GM23248 (cell line): ENCODE measurements at regions not wholly inside any gene's neighbourhood (a gene's known extent, or its start where the extent isn't known, plus 50 kb on each side); places are given as distances from the start of the nearest gene placed in this dataset.

Experiments used
- DNase-seq: peaks from one replicate; pipeline ENCODE4 v3.0.0-alpha.2; 2015
- H2AFZ ChIP-seq: fragments of 200-600 bp; sonication (generic); 2 replicates; pipeline ENCODE4 v1.6.1; 2016; ENCODE audit warnings: antibody characterized with exemption
- H3F3A ChIP-seq: fragments of 200-600 bp; sonication (generic); 2 replicates; pipeline ENCODE4 v1.6.1; 2016; ENCODE audit warnings: mild to moderate bottlenecking, antibody characterized with exemption, mixed run types; ENCODE audit not compliant: insufficient read depth
- H3K27ac ChIP-seq: fragments of 200-600 bp; sonication (generic); 2 replicates; pipeline ENCODE4 v1.5.1; 2016; ENCODE audit warnings: mild to moderate bottlenecking
- H3K27me3 ChIP-seq: fragments of 200-600 bp; sonication (generic); replicated peaks from 2 replicates; pipeline ENCODE4 v1.6.1; 2016; ENCODE audit warnings: mild to moderate bottlenecking; ENCODE audit not compliant: insufficient read depth
- H3K36me3 ChIP-seq: fragments of 200-600 bp; sonication (generic); 2 replicates; pipeline ENCODE4 v1.6.1; 2016; ENCODE audit warnings: low read depth, mild to moderate bottlenecking
- H3K4me1 ChIP-seq: fragments of 200-600 bp; sonication (generic); 2 replicates; pipeline ENCODE4 v1.6.1; 2016; ENCODE audit warnings: mild to moderate bottlenecking; ENCODE audit not compliant: insufficient read depth
- H3K4me2 ChIP-seq: fragments of 200-600 bp; sonication (generic); one replicate; pipeline ENCODE4 v1.6.1; 2016; ENCODE audit warnings: mild to moderate bottlenecking; ENCODE audit not compliant: unreplicated experiment
- H3K4me3 ChIP-seq: fragments of 200-600 bp; sonication (generic); 2 replicates; pipeline ENCODE4 v1.5.1; 2016; ENCODE audit warnings: mild to moderate bottlenecking
- H3K79me2 ChIP-seq: fragments of 200-600 bp; sonication (generic); 2 replicates; pipeline ENCODE4 v1.6.1; 2016; ENCODE audit warnings: mild to moderate bottlenecking; ENCODE audit not compliant: insufficient read depth
- H3K9ac ChIP-seq: fragments of 200-600 bp; sonication (generic); 2 replicates; pipeline ENCODE4 v1.6.1; 2016; ENCODE audit warnings: mild to moderate bottlenecking
- H3K9me2 ChIP-seq: fragments of 200-600 bp; sonication (generic); 2 replicates; pipeline ENCODE4 v1.6.1; 2016; ENCODE audit warnings: mixed run types, mild to moderate bottlenecking, moderate library complexity; ENCODE audit not compliant: insufficient read depth
- H3K9me3 ChIP-seq: fragments of 200-600 bp; sonication (generic); one replicate; pipeline ENCODE4 v1.6.1; 2017; ENCODE audit warnings: low read depth
- H4K20me1 ChIP-seq: fragments of 200-600 bp; sonication (generic); 2 replicates; pipeline ENCODE4 v1.6.0; 2016; ENCODE audit not compliant: insufficient read depth
- EZH2 ChIP-seq: fragments of 200-600 bp; sonication (generic); IDR thresholded peaks from 2 replicates; pipeline ENCODE4 v1.6.1; 2018; ENCODE audit warnings: antibody characterized with exemption, mild to moderate bottlenecking; ENCODE audit not compliant: insufficient read depth, poor library complexity, severe bottlenecking
- EZH2phosphoT487 ChIP-seq: fragments of 200-600 bp; sonication (generic); IDR thresholded peaks from 2 replicates; pipeline ENCODE4 v1.6.1; 2018; ENCODE audit warnings: antibody characterized with exemption, moderate library complexity, mild to moderate bottlenecking, low read depth; ENCODE audit not compliant: insufficient read depth
- WGBS, 2 experiments: methylation state at CpG; one replicate each; pipeline ENCODE4 v1.1.6; 2015 to 2017; ENCODE audit warnings: low lambda C conversion rate in 2 of 2, low coverage in 1 of 2; ENCODE audit errors: missing lambda C conversion rate in 2 of 2; 5-methylcytosine and 5-hydroxymethylcytosine counted together
- in situ Hi-C: fragments of 300-500 bp; cut with MboI; formaldehyde crosslinking; loops from 2 replicates; pipeline ENCODE4 v1.15.0; 2020

DNA sequence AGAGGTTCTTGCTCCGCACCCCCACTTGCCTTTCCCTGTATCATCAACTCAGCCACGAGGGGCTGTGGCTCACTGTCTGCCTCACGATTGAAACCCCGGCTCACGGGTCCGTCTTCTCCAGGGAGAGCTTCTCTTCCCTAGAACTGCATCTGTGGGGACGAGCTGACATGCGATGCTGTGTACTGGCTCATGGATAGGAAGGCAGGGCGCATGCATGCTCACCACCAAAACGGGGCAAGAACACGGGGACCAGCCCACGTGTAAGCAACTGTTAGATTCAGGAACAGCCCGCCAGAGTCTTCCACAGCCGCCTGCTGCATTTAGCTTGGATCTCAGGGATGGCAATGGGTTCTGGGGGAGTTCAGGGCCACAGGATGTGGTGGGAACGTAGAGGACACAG is 275.9 kb upstream of the CDH4 start:
- no peak overlapping the region for H2AFZ ChIP-seq
- H3K4me1 ChIP-seq, result no peaks in the 10 kb centered on the region
- H3K4me3 ChIP-seq, result no peak overlapping the region
- no peaks in the 10 kb centered on the region for H3K36me3 ChIP-seq
- no peaks in the 10 kb centered on the region for H3F3A ChIP-seq
- no peaks in the 10 kb centered on the region for H4K20me1 ChIP-seq
- DNase-seq, result no peak
- no peaks in the 10 kb centered on the region for H3K27me3 ChIP-seq
- 35 to 37% methylated on average over 15 of the region's 15 CpGs for WGBS, 2 experiments
- no peak overlapping the region for H3K9ac ChIP-seq
- no peak for TF ChIP-seq EZH2phosphoT487
- H3K4me2 ChIP-seq, result no peak overlapping the region
- no peaks in the 10 kb centered on the region for H3K9me2 ChIP-seq
- H3K27ac ChIP-seq, result no peak overlapping the region
- in situ Hi-C loops, result no loop called here
- no peaks in the 10 kb centered on the region for H3K79me2 ChIP-seq
- no peaks in the 10 kb centered on the region for H3K9me3 ChIP-seq

GRCh38 chr20:60976913-60977312 is 275.1 kb upstream of the CDH4 start:
- in situ Hi-C loops, result no loop called here
- Histone ChIP-seq H3K4me1 (no peaks in the 10 kb centered on the region), H3K79me2 (no peaks in the 10 kb centered on the region), H2AFZ (no peak overlapping the region), H3F3A (no peaks in the 10 kb centered on the region), H3K27ac (no peak overlapping the region), H3K9ac (no peak overlapping the region), H3K4me3 (no peak overlapping the region), H3K4me2 (no peak overlapping the region), H3K27me3 (no peaks in the 10 kb centered on the region), H3K9me2 (no peaks in the 10 kb centered on the region), H4K20me1 (no peaks in the 10 kb centered on the region), H3K36me3 (no peaks in the 10 kb centered on the region), H3K9me3 (no peaks in the 10 kb centered on the region)
- DNase-seq, result no peak
- 1 to 18% methylated on average over 4 of the region's 4 CpGs for WGBS, 2 experiments
- TF ChIP-seq EZH2, result no peak
- no peak for TF ChIP-seq EZH2phosphoT487

DNA sequence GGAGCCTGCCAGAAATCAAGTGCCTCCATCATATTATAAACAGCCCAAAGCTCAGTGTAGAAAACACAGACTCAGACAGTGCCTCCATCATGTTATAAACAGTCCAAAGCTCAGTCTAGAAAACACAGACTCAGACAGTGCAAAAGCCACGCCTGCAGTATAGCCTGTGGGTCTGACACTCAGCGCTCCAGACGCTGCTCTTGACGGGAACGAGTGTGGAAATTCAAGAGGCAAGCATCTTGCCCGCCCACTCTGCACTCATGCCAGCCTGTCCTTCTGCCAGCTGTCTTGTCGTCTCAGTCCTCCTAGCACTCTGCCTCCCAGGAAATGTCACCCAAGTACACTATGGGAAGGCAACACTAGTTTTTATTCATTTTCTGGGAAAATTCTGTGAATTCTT is 274.2 kb upstream of the CDH4 start:
- no peaks in the 10 kb centered on the region for H3K4me1 ChIP-seq
- DNase-seq, result no peak
- H3K4me2 ChIP-seq, result no peak overlapping the region
- no peaks in the 10 kb centered on the region for H3K36me3 ChIP-seq
- H3K27ac ChIP-seq, result no peak overlapping the region
- H3K9me2 ChIP-seq, result no peaks in the 10 kb centered on the region
- H2AFZ ChIP-seq, result no peak overlapping the region
- TF ChIP-seq EZH2 (no peak), EZH2phosphoT487 (no peak)
- no peak overlapping the region for H3K9ac ChIP-seq
- no peaks in the 10 kb centered on the region for H3K27me3 ChIP-seq
- no peaks in the 10 kb centered on the region for H3F3A ChIP-seq
- 4% methylated on average over 7 of the region's 7 CpGs for WGBS, 2 experiments
- in situ Hi-C loops, result no loop called here
- H3K4me3 ChIP-seq, result no peak overlapping the region
- H4K20me1 ChIP-seq, result no peaks in the 10 kb centered on the region
- H3K9me3 ChIP-seq, result no peaks in the 10 kb centered on the region
- H3K79me2 ChIP-seq, result no peaks in the 10 kb centered on the region

DNA sequence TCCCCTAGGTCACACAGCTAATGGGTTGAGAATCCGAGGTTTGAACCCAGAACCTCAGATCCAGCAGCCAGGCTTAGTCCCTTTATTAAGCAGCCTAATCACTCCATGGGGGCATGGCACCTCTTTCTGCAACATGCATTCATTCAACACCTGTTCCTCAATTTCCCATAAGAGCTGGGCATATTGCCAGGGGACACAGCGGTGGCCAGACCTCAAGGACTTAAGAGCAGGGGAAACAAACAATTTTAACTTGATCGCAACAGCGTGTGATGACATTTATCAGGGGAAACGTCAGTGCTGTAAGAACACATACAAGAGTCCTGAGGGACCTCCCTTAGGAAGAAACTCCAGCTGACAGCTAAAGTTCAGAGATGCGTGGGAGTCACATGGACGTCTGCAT is 267.4 kb upstream of the CDH4 start:
- in situ Hi-C loops, result no loop called here
- TF ChIP-seq EZH2phosphoT487 (no peak), EZH2 (no peak)
- H3K27ac ChIP-seq, result no peak overlapping the region
- no peak overlapping the region for H3K4me2 ChIP-seq
- no peaks in the 10 kb centered on the region for H3K27me3 ChIP-seq
- H3F3A ChIP-seq, result no peaks in the 10 kb centered on the region
- no peak for DNase-seq
- no peak overlapping the region for H3K4me3 ChIP-seq
- no peaks in the 10 kb centered on the region for H3K79me2 ChIP-seq
- no peak overlapping the region for H2AFZ ChIP-seq
- no peaks in the 10 kb centered on the region for H3K9me3 ChIP-seq
- no peak overlapping the region for H3K9ac ChIP-seq
- H3K4me1 ChIP-seq, result no peaks in the 10 kb centered on the region
- no peaks in the 10 kb centered on the region for H3K9me2 ChIP-seq
- H4K20me1 ChIP-seq, result no peaks in the 10 kb centered on the region
- no peaks in the 10 kb centered on the region for H3K36me3 ChIP-seq
- WGBS, 2 experiments, result 40 to 42% methylated on average over 7 of the region's 7 CpGs

DNA sequence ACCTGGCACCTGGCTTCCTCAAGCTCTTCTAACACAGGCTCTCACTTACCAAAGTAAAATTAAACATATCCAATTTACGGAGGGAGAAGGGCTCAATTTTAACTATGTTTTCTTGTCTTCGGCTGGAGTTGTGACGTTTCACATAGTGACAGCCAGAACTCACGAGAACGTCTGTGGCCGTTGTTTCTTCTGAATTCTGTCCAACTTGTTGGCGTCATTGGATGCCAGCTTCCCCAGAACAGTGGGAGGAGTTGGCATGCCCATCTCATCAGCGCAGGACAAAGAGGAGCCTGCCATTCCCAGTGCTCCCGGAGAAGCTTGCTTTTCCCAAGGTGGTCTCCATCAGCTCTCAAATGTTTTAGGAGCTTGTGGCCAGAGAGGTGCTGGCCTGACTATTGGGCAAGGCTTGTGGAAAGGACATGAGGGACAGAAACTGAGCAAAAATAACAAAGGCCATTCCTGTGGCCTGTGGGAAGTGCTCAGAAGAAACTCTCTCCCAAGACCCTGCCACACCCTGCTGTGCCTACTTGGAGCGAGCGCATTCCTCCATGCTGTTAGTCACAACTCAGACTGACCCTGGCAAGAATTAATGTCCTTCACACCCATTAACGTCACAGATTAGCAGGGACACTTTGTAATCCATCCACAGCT is 265.4 kb upstream of the CDH4 start:
- in situ Hi-C loops, result no loop called here
- H3K27ac ChIP-seq, result no peak overlapping the region
- H4K20me1 ChIP-seq, result no peaks in the 10 kb centered on the region
- H3K9me2 ChIP-seq, result no peaks in the 10 kb centered on the region
- no peaks in the 10 kb centered on the region for H3F3A ChIP-seq
- H3K79me2 ChIP-seq, result no peaks in the 10 kb centered on the region
- no peaks in the 10 kb centered on the region for H3K4me1 ChIP-seq
- H3K9ac ChIP-seq, result no peak overlapping the region
- no peaks in the 10 kb centered on the region for H3K27me3 ChIP-seq
- no peaks in the 10 kb centered on the region for H3K9me3 ChIP-seq
- no peak overlapping the region for H3K4me3 ChIP-seq
- no peak overlapping the region for H3K4me2 ChIP-seq
- TF ChIP-seq EZH2 (no peak), EZH2phosphoT487 (no peak)
- DNase-seq, result no peak
- no peak overlapping the region for H2AFZ ChIP-seq
- WGBS, 2 experiments, result 21 to 26% methylated on average over 12 of the region's 12 CpGs
- no peaks in the 10 kb centered on the region for H3K36me3 ChIP-seq
